Endothelial cell of umbilical vein (primary cell): ENCODE measurements at regions not wholly inside any gene's neighbourhood (a gene's known extent, or its start where the extent isn't known, plus 50 kb on each side); places are given as distances from the start of the nearest gene placed in this dataset.

Source experiments
- BruUV-seq: library from RNA; stranded (reverse); fragments of 400-500 nt; replicated peaks from 2 replicates; lab custom pipeline; 2021; lab: Mats Ljungman, UMichigan
- CTCF ChIA-PET: fragments of 300-600, 350-600 bp; sonication (Branson Sonifier 250); formaldehyde crosslinking; loops from one replicate; lab custom pipeline; 2021; ENCODE audit warnings: antibody characterized with exemption, inconsistent platforms; lab: Charles Lee
- POLR2A ChIA-PET: fragments of 300-600, 350-600 bp; sonication (Branson Sonifier 250); formaldehyde crosslinking; loops from one replicate; lab custom pipeline; 2021; ENCODE audit warnings: antibody characterized with exemption, inconsistent platforms; lab: Charles Lee
- DNase-seq: peaks from one replicate; pipeline ENCODE4 v3.0.0-alpha.2; 2011; ENCODE audit warnings: low read depth, low spot score
- FAIRE-seq: peaks from 2 replicates; lab custom pipeline; 2011; peaks lifted over from hg19 to GRCh38; lab: Jason Lieb, UNC
- H2AFZ ChIP-seq: 2 replicates; pipeline ENCODE4 v1.6.0; 2012; ENCODE audit warnings: low read depth, low read length, control low read depth, inconsistent platforms
- H3K27ac ChIP-seq: 2 replicates; pipeline ENCODE4 v1.5.1; 2011; ENCODE audit warnings: low read depth, mild to moderate bottlenecking, control low read depth, low read length, moderate library complexity; ENCODE audit not compliant: insufficient read depth
- H3K27me3 ChIP-seq, 2 experiments: 2 replicates each; pipeline versions ENCODE4 v1.6.0 to v1.6.1; 2011; ENCODE audit warnings: low read length in 2 of 2, mixed read lengths in 1 of 2; ENCODE audit not compliant: control insufficient read depth in 2 of 2, insufficient read depth in 2 of 2
- H3K36me3 ChIP-seq, 2 experiments: 2 replicates in 1 of 2; 3 replicates in 1 of 2; pipeline ENCODE4 v1.5.1; 2011; ENCODE audit warnings: low read length in 2 of 2, mild to moderate bottlenecking in 1 of 2, moderate library complexity in 1 of 2; ENCODE audit not compliant: control insufficient read depth in 2 of 2, insufficient read depth in 2 of 2; ENCODE audit errors: extremely low read depth in 1 of 2
- H3K4me1 ChIP-seq: 3 replicates; pipeline ENCODE4 v1.5.1; 2011; ENCODE audit warnings: mild to moderate bottlenecking, low read length; ENCODE audit not compliant: control insufficient read depth, insufficient read depth; ENCODE audit errors: extremely low read depth
- H3K4me2 ChIP-seq: 2 replicates; pipeline ENCODE4 v1.6.1; 2011; ENCODE audit warnings: low read length, control low read depth, mixed read lengths; ENCODE audit not compliant: insufficient read depth
- H3K4me3 ChIP-seq, 3 experiments: fragments of 200-600 bp in 1 of 3; sonication (generic), shearing (Covaris generic) in 1 of 3; replicated peaks in 1 of 3; 2 replicates each; pipeline ENCODE4 v1.5.1; 2011 to 2016; ENCODE audit warnings: control low read depth in 3 of 3, low read length in 3 of 3, mild to moderate bottlenecking in 2 of 3, inconsistent platforms in 1 of 3, low read depth in 1 of 3, moderate library complexity in 1 of 3; ENCODE audit not compliant: insufficient read depth in 1 of 3
- H3K79me2 ChIP-seq: 2 replicates; pipeline ENCODE4 v1.6.0; 2012; ENCODE audit warnings: low read length, inconsistent platforms; ENCODE audit not compliant: control insufficient read depth, insufficient read depth
- H3K9ac ChIP-seq: replicated peaks from 2 replicates; pipeline ENCODE3; 2011; ENCODE audit warnings: low read length, control low read depth; ENCODE audit not compliant: insufficient read depth; ENCODE audit errors: extremely low read depth
- H3K9me1 ChIP-seq: replicated peaks from 3 replicates; pipeline ENCODE4 v1.6.0; 2011; ENCODE audit warnings: mild to moderate bottlenecking, low read length; ENCODE audit not compliant: control insufficient read depth, insufficient read depth; ENCODE audit errors: extremely low read depth
- H3K9me3 ChIP-seq: replicated peaks from 2 replicates; pipeline ENCODE4 v1.5.1; 2012; ENCODE audit warnings: low read length, inconsistent platforms; ENCODE audit not compliant: control insufficient read depth, insufficient read depth
- H4K20me1 ChIP-seq: replicated peaks from 2 replicates; pipeline ENCODE3; 2011; ENCODE audit warnings: mild to moderate bottlenecking, low read length; ENCODE audit not compliant: control insufficient read depth, insufficient read depth; ENCODE audit errors: extremely low read depth
- CTCF ChIP-seq, 2 donors: IDR thresholded peaks; 1 replicate in 1 of 2; 2 replicates in 1 of 2; pipeline ENCODE4 v1.5.1; 2011; ENCODE audit warnings: low read length in 2 of 2, mild to moderate bottlenecking in 2 of 2, moderate library complexity in 2 of 2, control low read depth in 1 of 2, inconsistent platforms in 1 of 2, low read depth in 1 of 2; ENCODE audit not compliant: insufficient read depth in 1 of 2; ENCODE audit errors: extremely low read depth in 1 of 2
- EZH2 ChIP-seq: IDR thresholded peaks from 2 replicates; pipeline ENCODE4 v1.6.1; 2012; ENCODE audit warnings: borderline replicate concordance, low read depth, mild to moderate bottlenecking, moderate library complexity, low read length, inconsistent platforms; ENCODE audit not compliant: severe bottlenecking
- FOS ChIP-seq: IDR thresholded peaks from 2 replicates; pipeline ENCODE4 v1.6.1; 2011; ENCODE audit warnings: mild to moderate bottlenecking, low read length, moderate library complexity, borderline replicate concordance; ENCODE audit not compliant: insufficient read depth
- GATA2 ChIP-seq: IDR thresholded peaks from 2 replicates; pipeline ENCODE4 v1.7.0; 2011; ENCODE audit warnings: low read depth, mild to moderate bottlenecking, moderate library complexity, mixed read lengths, low read length; ENCODE audit not compliant: insufficient read length, insufficient read depth
- JUN ChIP-seq: IDR thresholded peaks from 2 replicates; pipeline ENCODE4 v1.6.1; 2011; ENCODE audit warnings: borderline replicate concordance, low read depth; ENCODE audit not compliant: insufficient read length, insufficient read depth
- MYC ChIP-seq: IDR thresholded peaks from one replicate; pipeline ENCODE4 v1.6.1; 2011; ENCODE audit warnings: mild to moderate bottlenecking, low read depth, low read length
- POLR2A ChIP-seq: IDR thresholded peaks from 2 replicates; pipeline ENCODE4 v1.6.1; 2012; ENCODE audit warnings: low read depth, mild to moderate bottlenecking, control low read depth, low read length
- POLR2AphosphoS5 ChIP-seq: IDR thresholded peaks from 2 replicates; pipeline ENCODE4 v1.6.1; 2012; ENCODE audit warnings: low read depth, mild to moderate bottlenecking, control low read depth, low read length, moderate library complexity; ENCODE audit not compliant: insufficient read depth
- dilution Hi-C: fragments of 300-500 bp; cut with MboI; formaldehyde crosslinking; loops from one replicate; pipeline ENCODE4 v1.15.0; 2019; ENCODE audit warnings: low sequenced_read_pairs; ENCODE audit not compliant: extremely low pct_ligation_motif_present
- intact Hi-C: fragments of 100-400 bp; cut with micrococcal nuclease; formaldehyde crosslinking; loops from one replicate; pipeline ENCODE4 v1.10.0; 2022
- TF ChIP-seq, protein P1 (sequence below): IDR thresholded peaks from 2 replicates; pipeline ENCODE4 v1.6.1; 2011; ENCODE audit not compliant: insufficient read depth, insufficient read length

DNA sequence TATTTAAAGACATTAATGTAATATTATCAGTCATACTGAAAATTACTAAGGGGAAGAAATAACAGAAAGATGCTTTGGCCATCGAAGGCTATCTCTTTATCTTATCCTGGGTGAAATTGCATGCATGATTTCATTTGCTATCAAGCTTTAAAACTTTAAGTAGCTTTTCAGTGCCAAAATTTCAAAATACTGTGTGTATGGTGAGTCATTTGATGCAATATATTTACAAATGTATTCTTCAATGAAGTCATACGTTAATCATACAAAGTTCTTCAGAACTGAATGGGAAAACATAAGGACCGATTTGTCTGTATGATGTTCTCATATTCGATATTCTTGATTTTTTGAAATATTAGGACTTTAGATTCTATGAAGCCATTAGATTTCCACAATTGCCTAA, 1295.8 kb upstream of the AGA start:
- FAIRE-seq, result no peak
- no peaks in the 10 kb centered on the region for H3K36me3 ChIP-seq
- CTCF ChIA-PET, result no interaction called here
- POLR2A ChIA-PET, result no interaction called here
- no TSS peak for BruUV-seq
- no peak overlapping the region for H3K27ac ChIP-seq
- intact Hi-C loops, result no loop called here
- DNase-seq, result no peak
- no peak overlapping the region for H3K4me3 ChIP-seq
- H3K4me1 ChIP-seq, result no peaks in the 10 kb centered on the region
- no peaks in the 10 kb centered on the region for H4K20me1 ChIP-seq
- no peak for TF ChIP-seq POLR2A
- no peak for TF ChIP-seq EZH2
- no peak for TF ChIP-seq POLR2AphosphoS5
- no peak for TF ChIP-seq GATA2
- TF ChIP-seq FOS, result no peak
- TF ChIP-seq, protein P1, sequence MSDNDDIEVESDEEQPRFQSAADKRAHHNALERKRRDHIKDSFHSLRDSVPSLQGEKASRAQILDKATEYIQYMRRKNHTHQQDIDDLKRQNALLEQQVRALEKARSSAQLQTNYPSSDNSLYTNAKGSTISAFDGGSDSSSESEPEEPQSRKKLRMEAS, result no peak
- TF ChIP-seq MYC, result no peak
- TF ChIP-seq JUN, result no peak
- no peak for TF ChIP-seq CTCF (IDR thresholded peaks at IDR 0.05; ENCODE audit: extremely low read depth in 1 of 2, insufficient read depth in 1 of 2, low read depth in 1 of 2, low read length in 2 of 2)
- no peaks in the 10 kb centered on the region for H3K79me2 ChIP-seq
- H3K9ac ChIP-seq, result no peak overlapping the region
- dilution Hi-C loops, result no loop called here
- H3K27me3 ChIP-seq, result no peaks in the 10 kb centered on the region
- H3K4me2 ChIP-seq, result no peak overlapping the region
- H3K9me1 ChIP-seq, result no peaks in the 10 kb centered on the region
- H2AFZ ChIP-seq, result no peak overlapping the region
- H3K9me3 ChIP-seq, result peaks cover 8% of the 10 kb centered on the region
